DND-41 (cell line): ENCODE measurements at regions not wholly inside any gene's neighbourhood (a gene's known extent, or its start where the extent isn't known, plus 50 kb on each side); places are given as distances from the start of the nearest gene placed in this dataset.
A peak's percentile ranks its signal among the peaks of the same experiment; 100 is the strongest.

ENCODE experiments used
- ATAC-seq: fragments of 200-7000 bp; cut with Tn5 transposase; 3 replicates; pipeline ENCODE4 v1.9.1; 2021; ENCODE audit warnings: low read depth; ENCODE audit not compliant: insufficient read depth
- DNase-seq: peaks from one replicate; pipeline ENCODE4 v3.0.0-alpha.2; 2020
- H2AFZ ChIP-seq: 2 replicates; pipeline ENCODE4 v1.6.0; 2012; ENCODE audit warnings: low read depth, low read length
- H3K27ac ChIP-seq: 2 replicates; pipeline ENCODE4 v1.5.1; 2012; ENCODE audit warnings: low read length, inconsistent platforms
- H3K27me3 ChIP-seq: fragments of 200-600 bp; sonication (generic); 2 replicates; pipeline ENCODE4 v1.6.0; 2012; ENCODE audit warnings: low read length, mild to moderate bottlenecking, inconsistent platforms; ENCODE audit not compliant: insufficient read depth, poor library complexity
- H3K36me3 ChIP-seq: 2 replicates; pipeline ENCODE4 v1.5.1; 2012; ENCODE audit warnings: low read length, inconsistent platforms; ENCODE audit not compliant: insufficient read depth
- H3K4me1 ChIP-seq: 2 replicates; pipeline ENCODE4 v1.5.1; 2012; ENCODE audit warnings: mild to moderate bottlenecking, low read length; ENCODE audit not compliant: insufficient read depth
- H3K4me2 ChIP-seq: 2 replicates; pipeline ENCODE4 v1.6.0; 2012; ENCODE audit warnings: mild to moderate bottlenecking, moderate library complexity, low read length, inconsistent platforms; ENCODE audit not compliant: insufficient read depth
- H3K4me3 ChIP-seq, 2 experiments: fragments of 200-600 bp in 1 of 2; shearing (Covaris generic) in 1 of 2; 2 replicates each; pipeline ENCODE4 v1.5.1; 2012 to 2016; ENCODE audit warnings: inconsistent platforms in 2 of 2, low read length in 2 of 2, mild to moderate bottlenecking in 2 of 2, low read depth in 1 of 2, moderate library complexity in 1 of 2
- H3K79me2 ChIP-seq: 2 replicates; pipeline ENCODE4 v1.6.0; 2012; ENCODE audit warnings: low read length, inconsistent platforms; ENCODE audit not compliant: insufficient read depth
- H3K9ac ChIP-seq: 2 replicates; pipeline ENCODE4 v1.6.0; 2012; ENCODE audit warnings: low read depth, mild to moderate bottlenecking, inconsistent platforms, low read length, moderate library complexity
- H3K9me3 ChIP-seq: 2 replicates; pipeline ENCODE4 v1.5.1; 2012; ENCODE audit warnings: low read length, moderate library complexity, mild to moderate bottlenecking, inconsistent platforms; ENCODE audit not compliant: insufficient read depth, severe bottlenecking
- H4K20me1 ChIP-seq: 2 replicates; pipeline ENCODE4 v1.6.0; 2012; ENCODE audit warnings: low read length; ENCODE audit not compliant: insufficient read depth
- EZH2 ChIP-seq: IDR thresholded peaks from 3 replicates; pipeline ENCODE4 v1.6.1; 2012; ENCODE audit warnings: borderline replicate concordance, low read depth, mild to moderate bottlenecking, moderate library complexity, low read length, inconsistent platforms; ENCODE audit not compliant: severe bottlenecking
- TF ChIP-seq, protein P1 (sequence below): IDR thresholded peaks from 2 replicates; pipeline ENCODE4 v1.5.1; 2012; ENCODE audit warnings: borderline replicate concordance, low read length, moderate library complexity, mild to moderate bottlenecking; ENCODE audit not compliant: poor library complexity, severe bottlenecking; ENCODE audit errors: extremely low read depth

DNA sequence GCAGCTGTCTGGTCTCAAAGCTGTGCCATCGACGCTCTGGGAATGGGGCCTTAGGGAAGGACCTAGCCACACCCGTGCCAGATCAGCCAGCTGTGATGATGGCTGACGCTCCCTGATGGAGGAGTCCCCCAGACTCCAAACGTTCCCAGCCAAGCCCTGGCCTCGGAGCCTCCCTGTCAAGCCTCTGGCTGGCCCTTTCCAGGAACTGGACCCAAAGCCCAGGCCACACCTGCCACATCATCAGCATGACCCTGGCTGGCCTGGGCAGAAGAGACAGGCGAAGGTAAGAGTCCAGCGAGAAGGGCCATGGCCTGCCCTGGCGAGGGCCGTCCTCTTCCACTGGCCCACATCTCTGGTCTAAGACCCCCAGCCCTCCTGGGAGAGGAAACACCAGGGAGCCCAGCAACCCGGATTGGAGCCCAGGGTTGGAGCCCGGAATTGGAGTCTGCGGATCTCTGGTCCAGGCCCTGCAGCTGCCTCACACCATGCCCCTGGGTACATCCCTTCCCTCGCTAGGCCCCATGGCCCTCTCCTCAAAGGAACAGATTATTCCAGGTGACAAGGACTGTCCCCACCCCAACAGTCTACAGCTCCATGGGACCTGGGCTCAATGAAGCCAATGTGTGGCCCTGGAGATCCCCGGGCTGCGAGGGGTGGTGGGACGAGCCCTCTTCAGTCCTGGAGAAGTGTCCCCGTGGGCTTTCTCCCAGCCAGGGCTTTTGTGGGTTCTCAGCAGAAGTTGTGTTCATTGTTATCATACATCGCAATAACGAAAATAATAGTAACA, 105.1 kb upstream of the TNRC6C start:
- no peaks in the 10 kb centered on the region for H4K20me1 ChIP-seq
- no peak overlapping the region for H3K4me3 ChIP-seq
- no peaks in the 10 kb centered on the region for H3K9me3 ChIP-seq
- ATAC-seq, result no peak
- no peak overlapping the region for H3K4me2 ChIP-seq
- H3K79me2 ChIP-seq, result no peaks in the 10 kb centered on the region
- DNase-seq, result no peak
- H3K27ac ChIP-seq, result peak overlapping the region; percentile 39; the same call in 1 of the 2 replicates
- no peak overlapping the region for H2AFZ ChIP-seq
- H3K36me3 ChIP-seq, result no peaks in the 10 kb centered on the region
- peaks cover 39% of the 10 kb centered on the region for H3K4me1 ChIP-seq
- H3K27me3 ChIP-seq, result no peaks in the 10 kb centered on the region
- H3K9ac ChIP-seq, result no peak overlapping the region
- TF ChIP-seq EZH2, result no peak
- TF ChIP-seq, protein P1, sequence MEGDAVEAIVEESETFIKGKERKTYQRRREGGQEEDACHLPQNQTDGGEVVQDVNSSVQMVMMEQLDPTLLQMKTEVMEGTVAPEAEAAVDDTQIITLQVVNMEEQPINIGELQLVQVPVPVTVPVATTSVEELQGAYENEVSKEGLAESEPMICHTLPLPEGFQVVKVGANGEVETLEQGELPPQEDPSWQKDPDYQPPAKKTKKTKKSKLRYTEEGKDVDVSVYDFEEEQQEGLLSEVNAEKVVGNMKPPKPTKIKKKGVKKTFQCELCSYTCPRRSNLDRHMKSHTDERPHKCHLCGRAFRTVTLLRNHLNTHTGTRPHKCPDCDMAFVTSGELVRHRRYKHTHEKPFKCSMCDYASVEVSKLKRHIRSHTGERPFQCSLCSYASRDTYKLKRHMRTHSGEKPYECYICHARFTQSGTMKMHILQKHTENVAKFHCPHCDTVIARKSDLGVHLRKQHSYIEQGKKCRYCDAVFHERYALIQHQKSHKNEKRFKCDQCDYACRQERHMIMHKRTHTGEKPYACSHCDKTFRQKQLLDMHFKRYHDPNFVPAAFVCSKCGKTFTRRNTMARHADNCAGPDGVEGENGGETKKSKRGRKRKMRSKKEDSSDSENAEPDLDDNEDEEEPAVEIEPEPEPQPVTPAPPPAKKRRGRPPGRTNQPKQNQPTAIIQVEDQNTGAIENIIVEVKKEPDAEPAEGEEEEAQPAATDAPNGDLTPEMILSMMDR, result no peak

DNA sequence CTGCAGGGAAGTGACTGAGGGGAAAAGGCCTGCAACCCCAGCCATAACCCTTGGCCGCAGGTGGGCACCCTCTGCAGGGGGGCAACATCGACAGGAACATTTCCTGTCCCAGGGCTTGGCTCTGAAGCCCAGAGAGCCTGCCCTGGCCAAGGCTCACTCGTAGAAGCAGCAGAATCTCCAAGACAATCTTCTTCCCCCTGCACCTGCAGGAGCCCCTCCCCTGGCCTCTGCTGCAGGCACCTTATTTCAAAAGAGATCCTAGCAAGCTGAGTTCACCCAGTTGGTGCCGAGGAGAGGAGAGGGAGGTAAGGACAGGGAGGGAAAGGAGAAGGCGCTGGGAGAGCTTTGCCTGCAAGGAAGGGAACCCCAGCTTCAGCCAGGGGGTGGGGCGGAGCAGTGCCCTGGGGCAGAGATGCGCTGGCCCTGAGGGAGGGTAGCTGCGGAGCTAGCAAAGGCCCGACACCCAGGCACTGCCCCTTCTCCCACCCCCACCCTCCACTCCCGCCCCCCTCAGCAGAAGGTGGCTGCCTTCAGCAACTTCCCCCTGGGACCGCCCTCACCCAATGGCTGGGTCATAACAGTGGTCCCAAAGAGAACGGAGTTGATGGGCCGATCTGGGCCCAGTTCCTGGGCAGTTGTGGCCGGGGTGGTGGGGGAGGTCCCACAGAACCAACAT, 104.3 kb upstream of the TNRC6C start:
- no peaks in the 10 kb centered on the region for H3K36me3 ChIP-seq
- H3K4me3 ChIP-seq, result no peak overlapping the region
- H3K27ac ChIP-seq, result no peak overlapping the region
- H4K20me1 ChIP-seq, result no peaks in the 10 kb centered on the region
- H3K27me3 ChIP-seq, result no peaks in the 10 kb centered on the region
- ATAC-seq, result peak; percentile 62
- H3K79me2 ChIP-seq, result no peaks in the 10 kb centered on the region
- peak; percentile 42 for DNase-seq
- H2AFZ ChIP-seq, result no peak overlapping the region
- H3K4me1 ChIP-seq, result peaks cover 30% of the 10 kb centered on the region
- TF ChIP-seq EZH2, result no peak
- TF ChIP-seq, protein P1, result no peak
- no peaks in the 10 kb centered on the region for H3K9me3 ChIP-seq
- H3K4me2 ChIP-seq, result no peak overlapping the region
- H3K9ac ChIP-seq, result no peak overlapping the region

DNA sequence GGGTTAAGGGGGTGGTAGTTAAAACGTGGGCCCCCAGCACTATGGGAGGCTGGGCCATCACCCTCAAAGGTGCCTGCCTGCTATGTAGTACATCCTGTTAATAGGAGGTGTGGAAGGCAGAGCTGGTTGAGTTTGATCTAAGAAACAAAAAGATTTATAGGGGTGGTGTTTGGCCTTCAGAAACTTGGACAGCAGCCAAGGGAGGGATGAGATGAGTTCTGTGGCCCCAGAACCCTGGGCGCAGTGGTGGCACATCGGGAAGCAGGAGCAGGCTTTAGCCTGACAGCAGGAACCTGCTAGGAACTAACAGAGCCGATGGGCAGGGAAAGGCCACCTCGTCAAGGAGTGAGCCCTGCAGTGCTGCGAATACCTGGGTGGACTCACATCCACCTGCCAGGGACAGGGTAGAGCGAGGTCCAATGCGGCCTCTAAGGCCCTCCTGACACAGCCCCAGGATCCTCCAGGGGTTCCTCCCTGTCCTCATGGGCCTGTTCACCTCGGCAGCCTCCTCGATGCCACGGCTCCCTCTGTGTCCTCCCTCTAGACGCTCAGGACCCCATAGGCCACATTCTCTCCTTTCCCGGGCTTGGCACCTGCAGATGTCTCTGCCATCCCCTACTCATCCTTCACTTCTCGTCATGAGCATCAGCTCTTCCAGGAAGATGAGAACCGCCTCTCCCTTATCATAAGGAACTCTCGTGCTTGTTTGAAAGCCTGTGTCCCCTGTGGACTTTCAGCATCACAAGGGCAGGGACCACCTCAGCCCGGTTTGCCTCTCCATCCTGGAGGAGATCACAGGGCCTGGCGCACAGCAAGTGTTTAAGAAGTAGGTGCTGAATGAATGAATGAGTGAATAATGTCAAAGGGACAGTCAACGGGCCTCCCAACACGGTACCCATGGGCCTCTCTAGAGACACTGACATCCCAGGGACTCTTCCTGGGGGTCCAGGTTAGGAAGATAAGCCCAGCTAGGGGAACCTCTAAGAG, 103.5 kb upstream of the TNRC6C start:
- no peak overlapping the region; the same call in 1 of the 2 replicates for H3K27ac ChIP-seq
- peaks cover 28% of the 10 kb centered on the region for H3K4me1 ChIP-seq
- TF ChIP-seq, protein P1, result no peak
- TF ChIP-seq EZH2, result no peak
- H2AFZ ChIP-seq, result no peak overlapping the region
- H4K20me1 ChIP-seq, result no peaks in the 10 kb centered on the region
- H3K9me3 ChIP-seq, result no peaks in the 10 kb centered on the region
- H3K27me3 ChIP-seq, result no peaks in the 10 kb centered on the region
- no peaks in the 10 kb centered on the region for H3K36me3 ChIP-seq
- H3K4me3 ChIP-seq, result no peak overlapping the region
- H3K9ac ChIP-seq, result no peak overlapping the region
- no peaks in the 10 kb centered on the region for H3K79me2 ChIP-seq
- ATAC-seq, result 0 out of 3 replicates have a peak, but pooled peaks have one; percentile 36
- no peak for DNase-seq
- no peak overlapping the region for H3K4me2 ChIP-seq
